K562 (cell line): ENCODE measurements at regions not wholly inside any gene's neighbourhood (a gene's known extent, or its start where the extent isn't known, plus 50 kb on each side); places are given as distances from the start of the nearest gene placed in this dataset.

Experiments
- ATAC-seq: fragments of 200-7000 bp; cut with Tn5 transposase; 3 replicates; pipeline ENCODE4 v1.9.1; 2020; ENCODE audit warnings: moderate library complexity
- BruUV-seq: library from RNA; stranded (reverse); fragments of 400-500 nt; replicated peaks from 2 replicates; lab custom pipeline; 2021; lab: Mats Ljungman, UMichigan
- CTCF ChIA-PET: fragments of 300-600 bp; formaldehyde crosslinking; extraction: SDS; loops from one replicate; lab custom pipeline; 2021; ENCODE audit warnings: low intra/inter-chr PET ratio; lab: Yijun Ruan, JAX
- POLR2A ChIA-PET: fragments of 300-600, 350-650 bp; sonication (Branson Sonifier 250); formaldehyde crosslinking; extraction: SDS; loops from one replicate; lab custom pipeline; 2021; ENCODE audit warnings: antibody characterized with exemption, inconsistent platforms; lab: Yijun Ruan, JAX
- DNase-seq, 4 experiments: peaks; one replicate each; pipeline versions ENCODE4 v3.0.0 to v3.0.0-alpha.2; 2011 to 2018; ENCODE audit warnings: low spot score in 3 of 4, mixed read lengths in 3 of 4; ENCODE audit errors: extremely low read depth in 1 of 4
- FAIRE-seq: peaks from 2 replicates; lab custom pipeline; 2011; peaks lifted over from hg19 to GRCh38; lab: Jason Lieb, UNC
- H2AFZ ChIP-seq: 2 replicates; pipeline ENCODE4 v1.6.0; 2011; ENCODE audit warnings: low read depth, low read length, control low read depth, inconsistent platforms
- H3K27ac ChIP-seq: fragments of 200-600 bp; 3 replicates; pipeline ENCODE4 v1.8.0; 2011; ENCODE audit warnings: low read depth, mild to moderate bottlenecking, control low read depth, inconsistent platforms, low read length, moderate library complexity, mixed read lengths; ENCODE audit errors: extremely low read depth
- H3K27me3 ChIP-seq, 2 experiments: fragments of 300-600 bp in 1 of 2; 2 replicates in 1 of 2; 3 replicates in 1 of 2; pipeline versions ENCODE4 v1.6.0 to v1.8.0; 2011; ENCODE audit warnings: inconsistent platforms in 2 of 2, low read length in 2 of 2, mild to moderate bottlenecking in 1 of 2, mixed read lengths in 1 of 2, moderate library complexity in 1 of 2; ENCODE audit not compliant: control insufficient read depth in 2 of 2, insufficient read depth in 2 of 2
- H3K36me3 ChIP-seq: fragments of 300-600 bp; 3 replicates; pipeline ENCODE4 v1.8.0; 2011; ENCODE audit warnings: mild to moderate bottlenecking, low read length, inconsistent platforms; ENCODE audit not compliant: control insufficient read depth, insufficient read depth
- H3K4me1 ChIP-seq, 2 experiments: fragments of 200-600 bp in 1 of 2; replicated peaks in 1 of 2; 2 replicates in 1 of 2; 3 replicates in 1 of 2; pipeline versions ENCODE4 v1.5.1 to v1.8.0; 2011; ENCODE audit warnings: inconsistent platforms in 2 of 2, low read length in 2 of 2, mild to moderate bottlenecking in 1 of 2, mixed read lengths in 1 of 2, moderate library complexity in 1 of 2; ENCODE audit not compliant: control insufficient read depth in 2 of 2, insufficient read depth in 2 of 2
- H3K4me2 ChIP-seq: 2 replicates; pipeline ENCODE4 v1.6.1; 2011; ENCODE audit warnings: low read length, control low read depth, inconsistent platforms, mixed read lengths; ENCODE audit not compliant: insufficient read depth
- H3K4me3 ChIP-seq: fragments of 200-600 bp; sonication (generic), shearing (Covaris generic); 2 replicates; pipeline ENCODE4 v1.5.1; 2016; ENCODE audit warnings: control low read depth, inconsistent platforms
- H3K79me2 ChIP-seq: fragments of 200-600 bp; 3 replicates; pipeline ENCODE4 v1.8.0; 2011; ENCODE audit warnings: low read length, inconsistent platforms; ENCODE audit not compliant: control insufficient read depth, insufficient read depth
- H3K9ac ChIP-seq, 2 experiments: 2 replicates each; pipeline versions ENCODE4 v1.6.0 to v1.6.1; 2011; ENCODE audit warnings: low read depth in 2 of 2, low read length in 2 of 2, control low read depth in 1 of 2, inconsistent platforms in 1 of 2, mild to moderate bottlenecking in 1 of 2, mixed read lengths in 1 of 2; ENCODE audit not compliant: insufficient read depth in 1 of 2
- H3K9me1 ChIP-seq: one replicate; pipeline ENCODE4 v1.6.0; 2011; ENCODE audit warnings: inconsistent platforms, mild to moderate bottlenecking, low read length, moderate library complexity; ENCODE audit not compliant: control insufficient read depth, insufficient read depth
- H3K9me3 ChIP-seq: replicated peaks from 2 replicates; pipeline ENCODE4 v1.5.1; 2011; ENCODE audit warnings: low read depth, low read length, inconsistent platforms; ENCODE audit not compliant: control insufficient read depth, insufficient read depth
- H4K20me1 ChIP-seq: replicated peaks from 2 replicates; pipeline ENCODE4 v1.6.1; 2011; ENCODE audit warnings: low read length, inconsistent platforms, mixed read lengths; ENCODE audit not compliant: control insufficient read depth, insufficient read depth
- BHLHE40 ChIP-seq: IDR thresholded peaks from 2 replicates; pipeline ENCODE4 v1.6.1; 2011; ENCODE audit warnings: low read length, improper control_type of control experiment
- HNRNPLL ChIP-seq: fragments of 200-400 bp; formaldehyde crosslinking; IDR thresholded peaks from 2 replicates; pipeline ENCODE4 v1.6.1; 2017; ENCODE audit warnings: low read length, low read depth, mild to moderate bottlenecking; ENCODE audit not compliant: poor library complexity, severe bottlenecking
- ILF3 ChIP-seq: fragments of 450-650 bp; IDR thresholded peaks from 2 replicates; pipeline ENCODE4 v1.6.1; 2018; ENCODE audit warnings: antibody characterized with exemption, mild to moderate bottlenecking, moderate library complexity, borderline replicate concordance
- NEUROD1 ChIP-seq: fragments of 150-350 bp; IDR thresholded peaks from 2 replicates; pipeline ENCODE4 v1.6.1; 2014; ENCODE audit warnings: borderline replicate concordance, low read length, low read depth; ENCODE audit not compliant: partially characterized antibody
- ZNF586 ChIP-seq: fragments of 450-650 bp; formaldehyde crosslinking; conservative IDR thresholded peaks from 2 replicates; pipeline ENCODE4 v1.4.0; 2020; ENCODE audit warnings: mild to moderate bottlenecking, moderate library complexity
- WGBS: fragments of 100-300 bp; shearing (Covaris generic); methylation state at CpG from one replicate; pipeline ENCODE4 v1.1.6; 2016; ENCODE audit warnings: low coverage, mixed read lengths; ENCODE audit not compliant: insufficient coverage; ENCODE audit errors: missing lambda C conversion rate; 5-methylcytosine and 5-hydroxymethylcytosine counted together
- in situ Hi-C: fragments of 300-500 bp; cut with MboI; formaldehyde crosslinking; loops from 4 replicates; pipeline ENCODE4 v1.15.0; 2018; ENCODE audit warnings: inconsistent platforms, mixed read lengths
- intact Hi-C: fragments of 100-400 bp; cut with micrococcal nuclease; formaldehyde crosslinking; loops from 2 replicates; pipeline ENCODE4 v1.14.2; 2022

- Histone ChIP-seq H3K79me2 (no peaks in the 10 kb centered on the region), H3K27me3 (no peaks in the 10 kb centered on the region), H4K20me1 (no peaks in the 10 kb centered on the region), H3K27ac (no peak overlapping the region), H3K4me2 (no peak overlapping the region), H2AFZ (no peak overlapping the region), H3K9me1 (no peaks in the 10 kb centered on the region), H3K9ac (no peak overlapping the region), H3K4me1 (no peaks in the 10 kb centered on the region), H3K36me3 (no peaks in the 10 kb centered on the region), H3K9me3 (no peaks in the 10 kb centered on the region), H3K4me3 (no peak overlapping the region)
- intact Hi-C loops, result no loop called here
- no peak for TF ChIP-seq ILF3
- TF ChIP-seq ZNF586 (CRISPR knock-in tag), result no peak
- no peak for TF ChIP-seq HNRNPLL
- 0% methylated on average over 4 of the region's 4 CpGs for WGBS
- DNase-seq, result no peak
- ChIA-PET POLR2A (no interaction called here), CTCF (no interaction called here)
- in situ Hi-C loops, result no loop called here
- ATAC-seq, result no peak
- BruUV-seq, result no TSS peak
- no peak for FAIRE-seq
These were observed 374.7 kb upstream of the WWC1 start for GRCh38 chr5:167916706-167917105.

- intact Hi-C loops, result no loop called here
- TF ChIP-seq NEUROD1 (no peak), BHLHE40 (no peak)
These were observed 373.1 kb upstream of the WWC1 start for GRCh38 chr5:167918184-167918812.

More at GRCh38 chr5:167918184-167918812, 373.1 kb upstream of the WWC1 start:
- Histone ChIP-seq H3K36me3 (no peaks in the 10 kb centered on the region), H3K9me1 (no peaks in the 10 kb centered on the region), H3K27me3 (no peaks in the 10 kb centered on the region), H3K9ac (no peak overlapping the region), H3K27ac (no peak overlapping the region), H4K20me1 (no peaks in the 10 kb centered on the region), H3K4me3 (no peak overlapping the region), H3K4me1 (no peaks in the 10 kb centered on the region), H3K4me2 (no peak overlapping the region), H3K9me3 (no peaks in the 10 kb centered on the region), H2AFZ (no peak overlapping the region), H3K79me2 (no peaks in the 10 kb centered on the region)
- in situ Hi-C loops, result no loop called here
- DNase-seq, result no peak
- BruUV-seq, result no TSS peak
- POLR2A ChIA-PET, result interaction anchor here (1.0 kb wide), 1 partner anchor 31 kb away, joined by 3 read pairs; no protein-coding TSS in a partner anchor
- ATAC-seq, result no peak
- FAIRE-seq, result no peak
- CTCF ChIA-PET, result no interaction called here
- WGBS, result 0% methylated on average over 11 of the region's 11 CpGs
